ENCODE measurements at regions not wholly inside any gene's neighbourhood (a gene's known extent, or its start where the extent isn't known, plus 50 kb on each side); places are given as distances from the start of the nearest gene placed in this dataset.

DNA sequence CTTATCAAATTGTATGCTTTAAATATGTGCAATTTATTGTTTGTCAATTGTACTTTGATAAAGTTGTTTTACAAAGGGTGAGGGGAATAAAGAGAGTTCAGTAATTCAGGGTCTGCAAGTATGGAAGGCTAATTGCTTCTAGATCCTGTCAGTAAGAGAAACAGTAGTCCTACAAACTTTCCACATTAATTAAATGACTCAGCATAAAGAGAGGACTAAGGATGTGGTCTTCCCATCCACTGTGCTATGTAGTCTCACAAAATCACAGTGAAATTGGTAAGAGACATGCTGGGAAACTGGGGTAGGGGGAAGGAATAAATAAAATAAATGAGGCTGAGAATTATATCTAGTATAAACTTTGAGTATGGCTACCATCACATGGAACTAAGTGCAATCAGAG lies 130.2 kb upstream of the PKP2 start:
- TF ChIP-seq, protein P1, sequence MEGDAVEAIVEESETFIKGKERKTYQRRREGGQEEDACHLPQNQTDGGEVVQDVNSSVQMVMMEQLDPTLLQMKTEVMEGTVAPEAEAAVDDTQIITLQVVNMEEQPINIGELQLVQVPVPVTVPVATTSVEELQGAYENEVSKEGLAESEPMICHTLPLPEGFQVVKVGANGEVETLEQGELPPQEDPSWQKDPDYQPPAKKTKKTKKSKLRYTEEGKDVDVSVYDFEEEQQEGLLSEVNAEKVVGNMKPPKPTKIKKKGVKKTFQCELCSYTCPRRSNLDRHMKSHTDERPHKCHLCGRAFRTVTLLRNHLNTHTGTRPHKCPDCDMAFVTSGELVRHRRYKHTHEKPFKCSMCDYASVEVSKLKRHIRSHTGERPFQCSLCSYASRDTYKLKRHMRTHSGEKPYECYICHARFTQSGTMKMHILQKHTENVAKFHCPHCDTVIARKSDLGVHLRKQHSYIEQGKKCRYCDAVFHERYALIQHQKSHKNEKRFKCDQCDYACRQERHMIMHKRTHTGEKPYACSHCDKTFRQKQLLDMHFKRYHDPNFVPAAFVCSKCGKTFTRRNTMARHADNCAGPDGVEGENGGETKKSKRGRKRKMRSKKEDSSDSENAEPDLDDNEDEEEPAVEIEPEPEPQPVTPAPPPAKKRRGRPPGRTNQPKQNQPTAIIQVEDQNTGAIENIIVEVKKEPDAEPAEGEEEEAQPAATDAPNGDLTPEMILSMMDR (IDR thresholded peaks at IDR 0.05 in 2 of 3, conservative IDR thresholded peaks at IDR 0.05 in 1 of 3; ENCODE audit: borderline replicate concordance in 1 of 3, insufficient read depth in 1 of 3, low read depth in 2 of 3, low read length in 2 of 3), result no peak
- TF ChIP-seq RAD21 (IDR thresholded peaks at IDR 0.05; ENCODE audit: low read depth) (no peak), ZNF274 (IDR thresholded peaks at IDR 0.05; ENCODE audit: low read depth, low read length) (no peak), SIN3A (IDR thresholded peaks at IDR 0.05; ENCODE audit: low read depth) (no peak), EZH2 (IDR thresholded peaks at IDR 0.05) (no peak), SP1 (IDR thresholded peaks at IDR 0.05; ENCODE audit: low read depth) (no peak), POLR2A (IDR thresholded peaks at IDR 0.05; ENCODE audit: borderline replicate concordance, extremely low read depth, insufficient read depth, insufficient read length) (no peak), EZH2phosphoT487 (IDR thresholded peaks at IDR 0.05; ENCODE audit: borderline replicate concordance) (no peak), TCF7L2 (IDR thresholded peaks at IDR 0.05; ENCODE audit: borderline replicate concordance, extremely low read depth, insufficient read depth, insufficient read length) (no peak)
